ENCODE measurements at regions not wholly inside any gene's neighbourhood (a gene's known extent, or its start where the extent isn't known, plus 50 kb on each side); places are given as distances from the start of the nearest gene placed in this dataset.

DNA sequence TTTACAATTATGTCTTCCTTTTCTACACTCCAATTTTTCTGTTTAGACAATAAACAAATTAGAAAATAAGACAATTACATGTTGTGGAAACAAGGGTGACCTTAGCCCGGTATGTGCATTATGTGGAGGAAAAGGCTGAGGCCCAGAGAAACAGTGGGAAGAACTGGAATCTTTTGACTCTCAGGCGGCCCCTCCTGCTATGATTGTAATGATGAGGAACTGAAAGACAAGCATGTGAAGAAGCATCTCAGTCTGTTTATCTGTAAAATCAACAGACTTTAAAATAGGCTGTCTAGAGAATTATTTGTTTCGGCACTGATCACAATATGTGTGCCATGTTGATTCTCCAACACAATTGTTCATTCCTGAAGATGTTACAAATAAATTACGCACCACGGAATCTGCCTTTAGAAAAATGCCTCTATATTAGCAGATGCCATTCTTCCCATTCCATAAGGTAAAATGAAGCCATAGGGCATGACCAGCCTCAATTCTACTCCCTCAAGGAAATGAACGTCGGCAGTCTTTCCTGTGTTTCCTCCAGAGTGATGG is 1201.6 kb upstream of the CITED2 start:
- no peak overlapping the region for H3K9ac ChIP-seq (ENCODE audit: low read length)
- H3K4me3 ChIP-seq (ENCODE audit: insufficient read depth, low read depth, low read length), result no peak overlapping the region
- H3K4me1 Mint-ChIP-seq (ENCODE audit: low read depth, unreplicated experiment), result peaks cover 18% of the 10 kb centered on the region
- H2AFZ ChIP-seq (ENCODE audit: low read depth, low read length), result no peak overlapping the region
- H3K9me3 Mint-ChIP-seq (ENCODE audit: unreplicated experiment), result no peaks in the 10 kb centered on the region
- peak overlapping the region; percentile 26 for H3K27ac Mint-ChIP-seq (ENCODE audit: unreplicated experiment)
- no peaks in the 10 kb centered on the region for H3K9me3 ChIP-seq (ENCODE audit: insufficient read depth, low read depth, low read length)
- no peaks in the 10 kb centered on the region for H4K20me1 ChIP-seq (ENCODE audit: insufficient read depth, low read length)
- no peaks in the 10 kb centered on the region for H3K36me3 ChIP-seq (ENCODE audit: insufficient read depth, low read length)
- H3K27me3 ChIP-seq (ENCODE audit: insufficient read depth, low read length), result no peaks in the 10 kb centered on the region
- no peaks in the 10 kb centered on the region for H3K36me3 Mint-ChIP-seq (ENCODE audit: low read depth, unreplicated experiment)
- TF ChIP-seq, protein P1, sequence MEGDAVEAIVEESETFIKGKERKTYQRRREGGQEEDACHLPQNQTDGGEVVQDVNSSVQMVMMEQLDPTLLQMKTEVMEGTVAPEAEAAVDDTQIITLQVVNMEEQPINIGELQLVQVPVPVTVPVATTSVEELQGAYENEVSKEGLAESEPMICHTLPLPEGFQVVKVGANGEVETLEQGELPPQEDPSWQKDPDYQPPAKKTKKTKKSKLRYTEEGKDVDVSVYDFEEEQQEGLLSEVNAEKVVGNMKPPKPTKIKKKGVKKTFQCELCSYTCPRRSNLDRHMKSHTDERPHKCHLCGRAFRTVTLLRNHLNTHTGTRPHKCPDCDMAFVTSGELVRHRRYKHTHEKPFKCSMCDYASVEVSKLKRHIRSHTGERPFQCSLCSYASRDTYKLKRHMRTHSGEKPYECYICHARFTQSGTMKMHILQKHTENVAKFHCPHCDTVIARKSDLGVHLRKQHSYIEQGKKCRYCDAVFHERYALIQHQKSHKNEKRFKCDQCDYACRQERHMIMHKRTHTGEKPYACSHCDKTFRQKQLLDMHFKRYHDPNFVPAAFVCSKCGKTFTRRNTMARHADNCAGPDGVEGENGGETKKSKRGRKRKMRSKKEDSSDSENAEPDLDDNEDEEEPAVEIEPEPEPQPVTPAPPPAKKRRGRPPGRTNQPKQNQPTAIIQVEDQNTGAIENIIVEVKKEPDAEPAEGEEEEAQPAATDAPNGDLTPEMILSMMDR (IDR thresholded peaks at IDR 0.05; ENCODE audit: insufficient read depth, low read depth, low read length), result no peak
- TF ChIP-seq EZH2 (IDR thresholded peaks at IDR 0.05; ENCODE audit: insufficient read depth, low read length), result no peak
- FAIRE-seq (no peak), DNase-seq (ENCODE audit: low read depth) (no peak)
- H3K4me1 ChIP-seq (ENCODE audit: insufficient read depth, low read length), result peaks cover 17% of the 10 kb centered on the region
- H3K27me3 Mint-ChIP-seq (ENCODE audit: low read depth, unreplicated experiment), result no peaks in the 10 kb centered on the region
- no peaks in the 10 kb centered on the region for H3K79me2 ChIP-seq (ENCODE audit: insufficient read depth, low read length)
- H3K4me2 ChIP-seq (ENCODE audit: low read length), result no peak overlapping the region
- no peak overlapping the region for H3K27ac ChIP-seq (ENCODE audit: low read depth, low read length)
- H3K4me3 Mint-ChIP-seq (ENCODE audit: unreplicated experiment), result no peak overlapping the region

DNA sequence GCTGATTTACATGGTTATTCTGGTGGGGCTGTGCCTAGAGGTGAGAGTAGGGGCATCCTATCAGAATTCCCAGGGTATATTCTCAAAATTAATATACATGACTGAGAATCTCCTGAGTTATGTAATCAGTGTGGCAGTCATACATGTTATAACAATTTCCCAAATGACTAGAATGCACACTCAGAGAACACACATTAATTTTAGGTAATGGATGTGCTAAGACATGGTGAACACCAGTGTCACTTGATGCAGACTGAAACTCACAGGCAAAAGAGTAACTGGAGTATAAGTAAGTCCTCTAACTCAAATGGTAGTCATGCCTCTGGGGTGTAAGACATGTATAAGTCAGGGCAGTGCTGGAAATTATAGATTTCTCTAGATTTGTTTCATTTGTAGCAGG is 1198.4 kb upstream of the CITED2 start:
- Histone ChIP-seq H3K4me1 (ENCODE audit: insufficient read depth, low read length) (peaks cover 18% of the 10 kb centered on the region), H3K9ac (ENCODE audit: low read length) (peak overlapping the region; percentile 45), H3K4me2 (ENCODE audit: low read length) (peak overlapping the region; percentile 30), H3K27ac (ENCODE audit: low read depth, low read length) (peak overlapping the region; percentile 79), H3K9me3 (ENCODE audit: insufficient read depth, low read depth, low read length) (no peaks in the 10 kb centered on the region), H3K36me3 (ENCODE audit: insufficient read depth, low read length) (no peaks in the 10 kb centered on the region), H3K79me2 (ENCODE audit: insufficient read depth, low read length) (no peaks in the 10 kb centered on the region), H4K20me1 (ENCODE audit: insufficient read depth, low read length) (no peaks in the 10 kb centered on the region), H2AFZ (ENCODE audit: low read depth, low read length) (peak overlapping the region; percentile 23), H3K27me3 (ENCODE audit: insufficient read depth, low read length) (no peaks in the 10 kb centered on the region), H3K4me3 (ENCODE audit: insufficient read depth, low read depth, low read length) (no peak overlapping the region)
- TF ChIP-seq, protein P1 (IDR thresholded peaks at IDR 0.05; ENCODE audit: insufficient read depth, low read depth, low read length), result no peak
- TF ChIP-seq EZH2 (IDR thresholded peaks at IDR 0.05; ENCODE audit: insufficient read depth, low read length), result no peak
- H3K9me3 Mint-ChIP-seq (ENCODE audit: unreplicated experiment), result no peaks in the 10 kb centered on the region
- no peaks in the 10 kb centered on the region for H3K27me3 Mint-ChIP-seq (ENCODE audit: low read depth, unreplicated experiment)
- H3K4me1 Mint-ChIP-seq (ENCODE audit: low read depth, unreplicated experiment), result peaks cover 15% of the 10 kb centered on the region
- FAIRE-seq, result no peak
- no peak for DNase-seq (ENCODE audit: low read depth)
- H3K36me3 Mint-ChIP-seq (ENCODE audit: low read depth, unreplicated experiment), result no peaks in the 10 kb centered on the region
- no peak overlapping the region for H3K4me3 Mint-ChIP-seq (ENCODE audit: unreplicated experiment)
- H3K27ac Mint-ChIP-seq (ENCODE audit: unreplicated experiment), result peak overlapping the region; percentile 93

DNA sequence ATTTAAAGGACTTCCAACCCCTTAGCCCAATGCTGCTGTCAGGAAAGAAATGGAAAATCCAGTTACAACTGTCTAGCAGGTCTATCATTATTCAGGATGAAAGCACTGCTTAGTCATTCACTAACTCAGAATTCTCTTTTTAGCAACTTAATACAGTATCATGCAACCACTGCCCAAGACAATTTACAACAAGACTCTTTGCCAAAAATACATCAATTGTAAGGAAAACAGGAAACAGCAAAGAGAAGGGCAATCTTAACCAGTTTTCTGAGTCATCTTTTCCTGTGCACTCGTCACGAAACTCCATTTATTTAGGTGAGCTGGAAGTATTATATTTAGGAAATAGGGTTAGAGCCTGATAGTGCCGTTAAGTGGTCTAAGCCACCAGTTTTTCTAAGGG is 1197.7 kb upstream of the CITED2 start:
- no peaks in the 10 kb centered on the region for H3K36me3 Mint-ChIP-seq (ENCODE audit: low read depth, unreplicated experiment)
- H3K4me1 ChIP-seq (ENCODE audit: insufficient read depth, low read length), result peaks cover 22% of the 10 kb centered on the region
- no peaks in the 10 kb centered on the region for H3K27me3 Mint-ChIP-seq (ENCODE audit: low read depth, unreplicated experiment)
- FAIRE-seq (peak; percentile 99), DNase-seq (ENCODE audit: low read depth) (peak; percentile 98)
- no peaks in the 10 kb centered on the region for H4K20me1 ChIP-seq (ENCODE audit: insufficient read depth, low read length)
- no peak overlapping the region for H3K4me3 ChIP-seq (ENCODE audit: insufficient read depth, low read depth, low read length)
- H3K79me2 ChIP-seq (ENCODE audit: insufficient read depth, low read length), result no peaks in the 10 kb centered on the region
- H3K9me3 ChIP-seq (ENCODE audit: insufficient read depth, low read depth, low read length), result no peaks in the 10 kb centered on the region
- peaks cover 21% of the 10 kb centered on the region for H3K4me1 Mint-ChIP-seq (ENCODE audit: low read depth, unreplicated experiment)
- peak overlapping the region; percentile 23 for H2AFZ ChIP-seq (ENCODE audit: low read depth, low read length)
- H3K4me2 ChIP-seq (ENCODE audit: low read length), result peak overlapping the region; percentile 30
- H3K9me3 Mint-ChIP-seq (ENCODE audit: unreplicated experiment), result no peaks in the 10 kb centered on the region
- no peak overlapping the region for H3K4me3 Mint-ChIP-seq (ENCODE audit: unreplicated experiment)
- H3K36me3 ChIP-seq (ENCODE audit: insufficient read depth, low read length), result no peaks in the 10 kb centered on the region
- no peak for TF ChIP-seq EZH2 (IDR thresholded peaks at IDR 0.05; ENCODE audit: insufficient read depth, low read length)
- TF ChIP-seq, protein P1 (IDR thresholded peaks at IDR 0.05; ENCODE audit: insufficient read depth, low read depth, low read length), result no peak
- H3K27ac Mint-ChIP-seq (ENCODE audit: unreplicated experiment), result peak overlapping the region; percentile 93
- no peaks in the 10 kb centered on the region for H3K27me3 ChIP-seq (ENCODE audit: insufficient read depth, low read length)
- peak overlapping the region; percentile 45 for H3K9ac ChIP-seq (ENCODE audit: low read length)
- peak overlapping the region; percentile 79 for H3K27ac ChIP-seq (ENCODE audit: low read depth, low read length)
